Panc1 (cell line): ENCODE measurements at regions not wholly inside any gene's neighbourhood (a gene's known extent, or its start where the extent isn't known, plus 50 kb on each side); places are given as distances from the start of the nearest gene placed in this dataset.

Source experiments
- ATAC-seq: fragments of 200-7000 bp; cut with Tn5 transposase; 2 replicates; pipeline ENCODE4 v1.9.1; 2020; ENCODE audit warnings: mild to moderate bottlenecking, moderate library complexity
- BruUV-seq: library from RNA; stranded (reverse); fragments of 400-500 nt; replicated peaks from 2 replicates; lab custom pipeline; 2021; lab: Mats Ljungman, UMichigan
- CTCF ChIA-PET: fragments of 300-600 bp; sonication (Branson Sonifier 250); formaldehyde crosslinking; loops from one replicate; lab custom pipeline; 2022; ENCODE audit warnings: antibody characterized with exemption; lab: Charles Lee
- POLR2A ChIA-PET: fragments of 300-600 bp; sonication (Branson Sonifier 250); formaldehyde crosslinking; loops from one replicate; lab custom pipeline; 2022; ENCODE audit warnings: antibody characterized with exemption; lab: Charles Lee
- DNase-seq: peaks from one replicate; pipeline ENCODE4 v3.0.0-alpha.2; 2010; ENCODE audit warnings: low read depth, low spot score
- H3K27ac ChIP-seq: 2 replicates; pipeline ENCODE4 v1.5.1; 2011; ENCODE audit warnings: mild to moderate bottlenecking, low read length, inconsistent platforms
- H3K27me3 ChIP-seq: fragments of 200-500 bp; sonication (Bioruptor generic); 2 replicates; pipeline ENCODE4 v1.6.0; 2014; ENCODE audit warnings: low read length, inconsistent platforms; ENCODE audit not compliant: control insufficient read depth, insufficient read depth
- H3K36me3 ChIP-seq: fragments of 200-500 bp; sonication (Bioruptor generic); 2 replicates; pipeline ENCODE4 v1.5.1; 2014; ENCODE audit warnings: inconsistent platforms, mild to moderate bottlenecking, low read length, moderate library complexity; ENCODE audit not compliant: control insufficient read depth, insufficient read depth
- H3K4me1 ChIP-seq: 2 replicates; pipeline ENCODE4 v1.5.1; 2011; ENCODE audit warnings: inconsistent platforms, mild to moderate bottlenecking, low read length, moderate library complexity; ENCODE audit not compliant: control insufficient read depth, insufficient read depth
- H3K4me3 ChIP-seq, 2 experiments: 2 replicates each; pipeline ENCODE4 v1.5.1; 2011 to 2012; ENCODE audit warnings: low read depth in 2 of 2, low read length in 2 of 2, mild to moderate bottlenecking in 2 of 2, inconsistent platforms in 1 of 2, moderate library complexity in 1 of 2
- H3K9me3 ChIP-seq: fragments of 200-500 bp; sonication (Bioruptor generic); 2 replicates; pipeline ENCODE4 v1.5.1; 2014; ENCODE audit warnings: low read depth, mild to moderate bottlenecking, inconsistent platforms, low read length, moderate library complexity; ENCODE audit not compliant: control insufficient read depth, insufficient read depth
- POLR2AphosphoS5 ChIP-seq: IDR thresholded peaks from 2 replicates; pipeline ENCODE4 v1.6.1; 2012; ENCODE audit warnings: mild to moderate bottlenecking, low read depth, low read length, moderate library complexity
- SIN3A ChIP-seq: IDR thresholded peaks from 2 replicates; pipeline ENCODE4 v1.6.1; 2012; ENCODE audit warnings: low read depth, mild to moderate bottlenecking, low read length, moderate library complexity, borderline replicate concordance; ENCODE audit not compliant: insufficient read depth
- TCF7L2 ChIP-seq: IDR thresholded peaks from 2 replicates; pipeline ENCODE4 v1.6.1; 2011; ENCODE audit warnings: mild to moderate bottlenecking, low read depth, low read length, inconsistent platforms
- in situ Hi-C: cut with HindIII; loops from 2 replicates; pipeline ENCODE4 v1.10.0; 2016; ENCODE audit warnings: low sequenced_read_pairs, low pct_unique_long_range_greater_than_20kb
- intact Hi-C: fragments of 100-400 bp; cut with micrococcal nuclease; formaldehyde crosslinking; loops from one replicate; pipeline ENCODE4 v1.10.0; 2022; ENCODE audit not compliant: unreplicated experiment
- TF ChIP-seq, protein P1 (sequence below): fragments of 450-650 bp; IDR thresholded peaks from 2 replicates; pipeline ENCODE4 v1.5.1; 2017; ENCODE audit warnings: mild to moderate bottlenecking
- TF ChIP-seq, protein P2 (sequence below), 2 experiments: IDR thresholded peaks; 2 replicates each; pipeline ENCODE4 v1.6.1; 2011 to 2012; ENCODE audit warnings: low read depth in 2 of 2, control low read depth in 1 of 2, low read length in 1 of 2, mild to moderate bottlenecking in 1 of 2, moderate library complexity in 1 of 2; ENCODE audit not compliant: insufficient read depth in 1 of 2

DNA sequence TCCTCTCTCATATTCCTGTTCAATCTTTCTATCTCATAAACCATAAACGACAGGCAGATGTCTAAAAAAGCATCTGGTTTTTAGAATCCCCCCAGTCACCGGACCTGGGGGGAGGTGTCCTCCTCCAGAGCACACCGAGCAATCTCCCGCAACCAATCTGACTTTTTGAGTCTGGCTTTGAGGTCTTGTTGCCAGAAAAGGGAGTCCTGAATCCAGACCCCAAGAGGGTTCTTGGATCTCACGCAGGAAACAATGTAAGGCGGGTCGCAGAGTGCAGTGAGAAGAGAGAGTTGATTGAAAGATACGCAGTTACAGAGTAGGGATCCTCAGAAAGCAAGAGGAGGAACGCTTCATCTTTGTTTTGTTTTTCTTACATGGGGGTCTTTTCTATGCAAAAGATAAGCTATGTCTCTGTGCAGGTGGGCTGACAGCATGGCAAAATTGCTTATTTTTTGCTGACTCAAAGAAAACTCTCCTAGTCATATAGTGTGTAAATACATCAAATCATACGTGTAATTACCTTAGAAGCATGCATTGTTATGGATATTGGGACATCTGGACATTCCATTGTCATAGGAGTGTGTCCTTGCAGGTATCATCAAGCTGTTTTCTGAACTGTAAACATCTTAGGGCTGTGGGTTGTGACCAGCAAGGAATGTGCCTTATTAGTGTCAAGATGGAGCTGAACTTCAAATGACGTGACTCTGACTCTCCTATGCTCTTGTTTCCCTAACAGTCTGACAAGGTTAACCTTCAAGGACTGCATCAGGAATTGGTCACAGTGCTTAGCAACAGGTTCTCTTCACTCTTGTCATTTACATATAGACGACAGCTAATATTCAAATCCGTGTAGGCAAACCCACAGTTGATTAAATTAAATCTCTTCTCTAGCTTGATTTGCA, 159.3 kb upstream of the DAPK1 start:
- BruUV-seq: no TSS peak
- H3K27me3 ChIP-seq: no peaks in the 10 kb centered on the region; the same call in 1 of the 2 replicates
- ATAC-seq: no peak
- DNase-seq: no peak
- no peak for TF ChIP-seq TCF7L2
- no peak for TF ChIP-seq SIN3A
- TF ChIP-seq, protein P1, sequence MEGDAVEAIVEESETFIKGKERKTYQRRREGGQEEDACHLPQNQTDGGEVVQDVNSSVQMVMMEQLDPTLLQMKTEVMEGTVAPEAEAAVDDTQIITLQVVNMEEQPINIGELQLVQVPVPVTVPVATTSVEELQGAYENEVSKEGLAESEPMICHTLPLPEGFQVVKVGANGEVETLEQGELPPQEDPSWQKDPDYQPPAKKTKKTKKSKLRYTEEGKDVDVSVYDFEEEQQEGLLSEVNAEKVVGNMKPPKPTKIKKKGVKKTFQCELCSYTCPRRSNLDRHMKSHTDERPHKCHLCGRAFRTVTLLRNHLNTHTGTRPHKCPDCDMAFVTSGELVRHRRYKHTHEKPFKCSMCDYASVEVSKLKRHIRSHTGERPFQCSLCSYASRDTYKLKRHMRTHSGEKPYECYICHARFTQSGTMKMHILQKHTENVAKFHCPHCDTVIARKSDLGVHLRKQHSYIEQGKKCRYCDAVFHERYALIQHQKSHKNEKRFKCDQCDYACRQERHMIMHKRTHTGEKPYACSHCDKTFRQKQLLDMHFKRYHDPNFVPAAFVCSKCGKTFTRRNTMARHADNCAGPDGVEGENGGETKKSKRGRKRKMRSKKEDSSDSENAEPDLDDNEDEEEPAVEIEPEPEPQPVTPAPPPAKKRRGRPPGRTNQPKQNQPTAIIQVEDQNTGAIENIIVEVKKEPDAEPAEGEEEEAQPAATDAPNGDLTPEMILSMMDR: no peak
- TF ChIP-seq POLR2AphosphoS5: no peak
- TF ChIP-seq, protein P2, sequence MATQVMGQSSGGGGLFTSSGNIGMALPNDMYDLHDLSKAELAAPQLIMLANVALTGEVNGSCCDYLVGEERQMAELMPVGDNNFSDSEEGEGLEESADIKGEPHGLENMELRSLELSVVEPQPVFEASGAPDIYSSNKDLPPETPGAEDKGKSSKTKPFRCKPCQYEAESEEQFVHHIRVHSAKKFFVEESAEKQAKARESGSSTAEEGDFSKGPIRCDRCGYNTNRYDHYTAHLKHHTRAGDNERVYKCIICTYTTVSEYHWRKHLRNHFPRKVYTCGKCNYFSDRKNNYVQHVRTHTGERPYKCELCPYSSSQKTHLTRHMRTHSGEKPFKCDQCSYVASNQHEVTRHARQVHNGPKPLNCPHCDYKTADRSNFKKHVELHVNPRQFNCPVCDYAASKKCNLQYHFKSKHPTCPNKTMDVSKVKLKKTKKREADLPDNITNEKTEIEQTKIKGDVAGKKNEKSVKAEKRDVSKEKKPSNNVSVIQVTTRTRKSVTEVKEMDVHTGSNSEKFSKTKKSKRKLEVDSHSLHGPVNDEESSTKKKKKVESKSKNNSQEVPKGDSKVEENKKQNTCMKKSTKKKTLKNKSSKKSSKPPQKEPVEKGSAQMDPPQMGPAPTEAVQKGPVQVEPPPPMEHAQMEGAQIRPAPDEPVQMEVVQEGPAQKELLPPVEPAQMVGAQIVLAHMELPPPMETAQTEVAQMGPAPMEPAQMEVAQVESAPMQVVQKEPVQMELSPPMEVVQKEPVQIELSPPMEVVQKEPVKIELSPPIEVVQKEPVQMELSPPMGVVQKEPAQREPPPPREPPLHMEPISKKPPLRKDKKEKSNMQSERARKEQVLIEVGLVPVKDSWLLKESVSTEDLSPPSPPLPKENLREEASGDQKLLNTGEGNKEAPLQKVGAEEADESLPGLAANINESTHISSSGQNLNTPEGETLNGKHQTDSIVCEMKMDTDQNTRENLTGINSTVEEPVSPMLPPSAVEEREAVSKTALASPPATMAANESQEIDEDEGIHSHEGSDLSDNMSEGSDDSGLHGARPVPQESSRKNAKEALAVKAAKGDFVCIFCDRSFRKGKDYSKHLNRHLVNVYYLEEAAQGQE (IDR thresholded peaks at IDR 0.05; ENCODE audit: insufficient read depth in 1 of 2, low read depth in 2 of 2, low read length in 1 of 2): no peak
- no peaks in the 10 kb centered on the region for H3K4me1 ChIP-seq
- H3K4me3 ChIP-seq: no peak overlapping the region
- intact Hi-C loops: loop anchor here (5.0 kb wide), 1 partner anchor 474 kb away; no protein-coding TSS in a partner anchor
- ChIA-PET CTCF (no interaction called here), POLR2A (interaction anchor here (0.7 kb wide), 1 partner anchor 177 kb away, joined by 9 read pairs; no protein-coding TSS in a partner anchor)
- no peaks in the 10 kb centered on the region for H3K9me3 ChIP-seq
- in situ Hi-C loops: no loop called here
- no peaks in the 10 kb centered on the region for H3K36me3 ChIP-seq
- H3K27ac ChIP-seq: no peak overlapping the region

DNA sequence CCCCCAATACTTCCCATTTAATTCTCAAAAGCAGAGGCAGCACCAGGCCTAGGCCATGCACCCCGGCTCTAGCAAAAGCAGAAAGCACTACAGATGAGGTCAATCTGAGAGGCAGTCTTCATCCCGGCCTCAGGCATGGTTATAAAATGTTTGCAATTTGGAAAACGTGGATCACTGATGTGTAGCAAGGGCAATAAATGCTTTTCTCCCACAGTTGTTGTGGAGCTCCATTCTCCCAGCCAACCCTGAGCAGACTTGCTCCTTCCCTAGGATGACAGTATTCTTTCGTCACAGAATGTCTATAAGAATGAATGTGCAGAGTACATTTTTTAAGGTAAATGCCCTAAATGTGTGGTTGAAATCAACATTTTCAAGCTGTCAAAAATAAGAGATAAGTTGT, 157.3 kb upstream of the DAPK1 start:
- Histone ChIP-seq H3K9me3 (no peaks in the 10 kb centered on the region), H3K27ac (no peak overlapping the region), H3K4me1 (no peaks in the 10 kb centered on the region), H3K36me3 (no peaks in the 10 kb centered on the region), H3K27me3 (no peaks in the 10 kb centered on the region; the same call in 1 of the 2 replicates), H3K4me3 (no peak overlapping the region)
- POLR2A ChIA-PET: no interaction called here
- DNase-seq (no peak), ATAC-seq (no peak)
- intact Hi-C loops (no loop called here), in situ Hi-C loops (no loop called here)
- no TSS peak for BruUV-seq
- TF ChIP-seq SIN3A (no peak), POLR2AphosphoS5 (no peak), TCF7L2 (no peak)
- TF ChIP-seq, protein P1: no peak
- TF ChIP-seq, protein P2 (IDR thresholded peaks at IDR 0.05; ENCODE audit: insufficient read depth in 1 of 2, low read depth in 2 of 2, low read length in 1 of 2): no peak
- CTCF ChIA-PET: interaction anchor here (0.8 kb wide), 1 partner anchor 54 kb away, joined by 7 read pairs; no protein-coding TSS in a partner anchor
